CD14-positive monocyte (primary cell): ENCODE measurements at regions not wholly inside any gene's neighbourhood (a gene's known extent, or its start where the extent isn't known, plus 50 kb on each side); places are given as distances from the start of the nearest gene placed in this dataset.

Experiments
- DNase-seq, 3 donors: peaks; one replicate each; pipeline ENCODE4 v3.0.0-alpha.2; 2011 to 2022
- H2AFZ ChIP-seq: 2 replicates; pipeline ENCODE4 v1.6.0; 2012; ENCODE audit warnings: mild to moderate bottlenecking, low read depth, low read length, inconsistent platforms; ENCODE audit not compliant: insufficient read depth, poor library complexity, severe bottlenecking
- H3K27ac ChIP-seq, 2 donors: 1 replicate in 1 of 2; 2 replicates in 1 of 2; pipeline ENCODE4 v1.5.1; 2012 to 2013; ENCODE audit warnings: low read length in 2 of 2, control low read depth in 1 of 2, inconsistent platforms in 1 of 2, low read depth in 1 of 2, mild to moderate bottlenecking in 1 of 2
- H3K27me3 ChIP-seq, 2 donors: one replicate each; pipeline versions ENCODE4 v1.6.0 to v1.6.1; 2011 to 2013; ENCODE audit warnings: low read length in 2 of 2; ENCODE audit not compliant: control insufficient read depth in 2 of 2, insufficient read depth in 2 of 2
- H3K36me3 ChIP-seq, 2 donors: replicated peaks in 1 of 2; 1 replicate in 1 of 2; 2 replicates in 1 of 2; pipeline versions ENCODE4 v1.5.1 to v1.6.1; 2012 to 2013; ENCODE audit warnings: low read length in 2 of 2, control low read depth in 1 of 2, inconsistent platforms in 1 of 2, mild to moderate bottlenecking in 1 of 2; ENCODE audit not compliant: insufficient read depth in 2 of 2, control insufficient read depth in 1 of 2
- H3K4me1 ChIP-seq, 2 donors: 1 replicate in 1 of 2; 2 replicates in 1 of 2; pipeline versions ENCODE4 v1.5.1 to v1.6.1; 2012 to 2013; ENCODE audit warnings: low read length in 2 of 2, control low read depth in 1 of 2, inconsistent platforms in 1 of 2, mild to moderate bottlenecking in 1 of 2, moderate library complexity in 1 of 2; ENCODE audit not compliant: insufficient read depth in 2 of 2, control insufficient read depth in 1 of 2
- H3K4me2 ChIP-seq: replicated peaks from 2 replicates; pipeline ENCODE3; 2012; ENCODE audit warnings: low read length, moderate library complexity, mild to moderate bottlenecking; ENCODE audit not compliant: poor library complexity, severe bottlenecking; ENCODE audit errors: extremely low read depth
- H3K4me3 ChIP-seq, 3 experiments: fragments of 200-600 bp in 1 of 3; sonication (generic) in 1 of 3; replicated peaks in 1 of 3; 1 replicate in 2 of 3; 2 replicates in 1 of 3; pipeline ENCODE4 v1.5.1; 2011 to 2013; ENCODE audit warnings: low read length in 3 of 3, mild to moderate bottlenecking in 3 of 3, control low read depth in 2 of 3, low read depth in 2 of 3, inconsistent platforms in 1 of 3, moderate library complexity in 1 of 3
- H3K79me2 ChIP-seq: 2 replicates; pipeline ENCODE4 v1.6.0; 2012; ENCODE audit warnings: mild to moderate bottlenecking, control low read depth, inconsistent platforms, low read length, moderate library complexity; ENCODE audit not compliant: insufficient read depth
- H3K9ac ChIP-seq: 2 replicates; pipeline ENCODE4 v1.6.0; 2017; ENCODE audit warnings: low read length, mild to moderate bottlenecking; ENCODE audit not compliant: insufficient read depth, poor library complexity, severe bottlenecking
- H3K9me3 ChIP-seq, 2 donors: replicated peaks in 1 of 2; 1 replicate in 1 of 2; 2 replicates in 1 of 2; pipeline versions ENCODE4 v1.5.1 to v1.6.1; 2012 to 2013; ENCODE audit warnings: low read length in 2 of 2, control low read depth in 1 of 2; ENCODE audit not compliant: control insufficient read depth in 1 of 2, insufficient read depth in 1 of 2
- H4K20me1 ChIP-seq: 2 replicates; pipeline ENCODE4 v1.6.0; 2012; ENCODE audit warnings: mild to moderate bottlenecking, low read length, control low read depth, moderate library complexity; ENCODE audit not compliant: insufficient read depth
- H3K27ac Mint-ChIP-seq, 7 donors: one replicate each; pipeline ENCODE4 v1.8.0; 2020; ENCODE audit warnings: mild to moderate bottlenecking in 7 of 7, mixed read lengths in 7 of 7, moderate library complexity in 6 of 7, inconsistent platforms in 2 of 7
- H3K27me3 Mint-ChIP-seq, 3 donors: one replicate each; pipeline ENCODE4 v1.8.0; 2021 to 2022; ENCODE audit warnings: low read depth in 3 of 3, mild to moderate bottlenecking in 3 of 3, mixed read lengths in 3 of 3, moderate library complexity in 3 of 3, inconsistent platforms in 1 of 3
- H3K36me3 Mint-ChIP-seq, 2 donors: one replicate each; pipeline ENCODE4 v1.8.0; 2020; ENCODE audit warnings: mixed read lengths in 2 of 2, inconsistent platforms in 1 of 2, mild to moderate bottlenecking in 1 of 2
- H3K4me1 Mint-ChIP-seq: one replicate; pipeline ENCODE4 v1.8.0; 2020; ENCODE audit warnings: mild to moderate bottlenecking, mixed read lengths
- H3K4me3 Mint-ChIP-seq, 2 donors: one replicate each; pipeline ENCODE4 v1.8.0; 2020; ENCODE audit warnings: mild to moderate bottlenecking in 2 of 2, mixed read lengths in 2 of 2, moderate library complexity in 1 of 2
- H3K9me3 Mint-ChIP-seq, 7 donors: one replicate each; pipeline ENCODE4 v1.8.0; 2020 to 2022; ENCODE audit warnings: mixed read lengths in 7 of 7, mild to moderate bottlenecking in 6 of 7, moderate library complexity in 6 of 7, inconsistent platforms in 2 of 7
- CTCF ChIP-seq: fragments of 200-600 bp; IDR thresholded peaks from one replicate; pipeline ENCODE4 v1.8.0; 2022; ENCODE audit warnings: antibody characterized with exemption, mild to moderate bottlenecking
- WGBS: methylation state at CpG from one replicate; pipeline ENCODE4 v1.1.5; 2013; ENCODE audit warnings: missing lambda C conversion rate; ENCODE audit not compliant: insufficient coverage; 5-methylcytosine and 5-hydroxymethylcytosine counted together
- intact Hi-C, 2 donors: fragments of 100-400 bp; cut with micrococcal nuclease; formaldehyde crosslinking; loops; one replicate each; pipeline versions ENCODE4 v1.15.0 to v1.15.1; 2023

GRCh38 chrY:14344648-14345333, 179.5 kb upstream of the NLGN4Y start:
- Mint-ChIP-seq H3K4me3 (peak overlapping the region in 1 of 2 donors; percentile 35), H3K4me1 (peaks cover 1% of the 10 kb centered on the region), H3K9me3 (no peaks in the 10 kb centered on the region), H3K27ac (no peak overlapping the region), H3K27me3 (no peaks in the 10 kb centered on the region), H3K36me3 (no peaks in the 10 kb centered on the region)
- H3K27me3 ChIP-seq: no peaks in the 10 kb centered on the region
- no peaks in the 10 kb centered on the region for H3K79me2 ChIP-seq
- intact Hi-C loops: no loop called here
- DNase-seq: peak in 2 of 3 donors; percentile 21 to 76
- H3K4me3 ChIP-seq: no peak overlapping the region
- H3K36me3 ChIP-seq: no peaks in the 10 kb centered on the region
- no peak for TF ChIP-seq CTCF
- no CpG with 5 or more reads among the region's 5 CpGs for WGBS
- no peak overlapping the region for H2AFZ ChIP-seq
- peaks cover 0 to 5% of the 10 kb centered on the region in 2 donors for H3K4me1 ChIP-seq
- H3K27ac ChIP-seq: no peak overlapping the region
- no peak overlapping the region for H3K4me2 ChIP-seq
- H3K9me3 ChIP-seq: peaks cover 0 to 3% of the 10 kb centered on the region in 2 donors
- no peaks in the 10 kb centered on the region for H4K20me1 ChIP-seq
- H3K9ac ChIP-seq: no peak overlapping the region

GRCh38 chrY:14351590-14351989, 172.7 kb upstream of the NLGN4Y start:
- no peaks in the 10 kb centered on the region for H3K4me1 Mint-ChIP-seq
- no peaks in the 10 kb centered on the region for H3K36me3 Mint-ChIP-seq
- Histone ChIP-seq H2AFZ (no peak overlapping the region), H3K27me3 (no peaks in the 10 kb centered on the region), H3K79me2 (no peaks in the 10 kb centered on the region), H3K27ac (no peak overlapping the region), H3K4me1 (no peaks in the 10 kb centered on the region), H3K4me2 (no peak overlapping the region), H3K36me3 (no peaks in the 10 kb centered on the region), H3K4me3 (no peak overlapping the region), H4K20me1 (no peaks in the 10 kb centered on the region), H3K9me3 (no peaks in the 10 kb centered on the region), H3K9ac (no peak overlapping the region)
- H3K4me3 Mint-ChIP-seq: no peak overlapping the region
- WGBS: no CpG with 5 or more reads among the region's 1 CpG
- no peak overlapping the region for H3K27ac Mint-ChIP-seq
- intact Hi-C loops: no loop called here
- no peaks in the 10 kb centered on the region for H3K27me3 Mint-ChIP-seq
- DNase-seq: no peak
- no peak for TF ChIP-seq CTCF
- H3K9me3 Mint-ChIP-seq: peaks cover 0 to 2% (median 0%) of the 10 kb centered on the region in 7 donors
